Fibroblast of skin of back (primary cell): ENCODE measurements at regions not wholly inside any gene's neighbourhood (a gene's known extent, or its start where the extent isn't known, plus 50 kb on each side); places are given as distances from the start of the nearest gene placed in this dataset.
A peak's percentile ranks its signal among the peaks of the same experiment; 100 is the strongest.

Experiments used
- DNase-seq: peaks from one replicate; pipeline ENCODE4 v3.0.0-alpha.2; 2013

- DNase-seq = no peak
Measured at GRCh38 chrX:25213611-25214010, 197.8 kb upstream of the ARX start.

GRCh38 chrX:25207803-25208475 lies 192.2 kb upstream of the ARX start:
- no peak for DNase-seq

- peak; percentile 54 for DNase-seq
Measured at GRCh38 chrX:25206778-25207177, 191.0 kb upstream of the ARX start.

DNA sequence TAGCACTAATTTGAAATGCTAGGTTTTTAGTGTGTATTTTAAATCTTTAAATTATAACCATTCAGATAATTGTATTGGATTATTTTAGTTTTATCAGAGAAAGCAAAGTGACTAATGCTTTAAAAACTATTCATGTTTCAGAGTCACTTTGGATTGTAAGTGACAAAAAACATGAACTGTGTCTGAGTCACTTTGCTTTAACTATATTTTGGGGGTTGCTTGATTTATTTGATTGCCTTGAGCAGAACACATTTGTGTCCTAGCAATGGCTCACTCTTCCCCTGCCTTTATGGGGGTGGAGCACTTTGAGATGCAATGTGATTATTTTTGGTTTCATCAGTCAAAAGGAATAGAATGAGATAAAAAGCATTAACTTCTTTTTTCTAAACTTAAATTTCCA lies 188.4 kb upstream of the ARX start:
- peak; percentile 0 for DNase-seq

DNA sequence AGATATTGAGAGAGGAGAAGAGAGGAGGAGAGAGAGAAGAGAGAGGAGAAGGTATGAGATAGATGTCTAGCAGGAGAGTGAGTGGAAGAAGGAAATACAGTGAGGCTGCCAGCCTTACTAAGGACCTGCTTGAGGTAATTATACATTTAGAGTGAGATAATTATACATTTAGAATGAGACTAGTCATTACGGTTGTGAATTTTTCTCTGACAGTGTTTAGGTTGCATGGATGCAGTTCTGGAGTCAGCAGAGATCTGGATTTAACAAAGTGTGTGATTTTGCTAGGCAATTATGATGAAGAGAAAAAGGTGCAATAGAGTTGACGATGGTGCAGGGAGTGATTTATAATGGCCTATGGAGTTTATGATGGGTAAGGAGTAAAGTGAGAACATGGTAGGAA lies 187.1 kb upstream of the ARX start:
- no peak for DNase-seq

DNA sequence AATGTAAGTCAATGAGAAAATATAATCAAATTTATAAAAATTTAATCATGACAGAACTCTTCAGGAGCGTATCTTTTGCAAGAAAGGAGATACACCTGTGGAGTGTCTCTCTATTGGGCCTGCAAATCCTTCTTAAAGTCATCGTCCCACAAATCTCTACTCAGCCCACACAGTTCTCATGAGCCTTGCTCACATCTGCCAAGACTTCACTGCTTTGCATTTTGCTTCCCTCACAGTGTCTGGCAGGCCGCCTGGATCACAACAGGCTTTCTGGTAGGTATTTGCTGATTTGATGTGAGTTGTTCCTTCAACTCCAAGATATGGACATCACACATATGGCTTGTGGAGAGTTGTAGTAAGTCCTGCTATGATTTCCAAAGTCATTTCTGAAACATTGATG lies 183.1 kb upstream of the ARX start:
- no peak for DNase-seq

GRCh38 chrX:25198253-25198652 lies 182.5 kb upstream of the ARX start:
- DNase-seq = no peak

DNA sequence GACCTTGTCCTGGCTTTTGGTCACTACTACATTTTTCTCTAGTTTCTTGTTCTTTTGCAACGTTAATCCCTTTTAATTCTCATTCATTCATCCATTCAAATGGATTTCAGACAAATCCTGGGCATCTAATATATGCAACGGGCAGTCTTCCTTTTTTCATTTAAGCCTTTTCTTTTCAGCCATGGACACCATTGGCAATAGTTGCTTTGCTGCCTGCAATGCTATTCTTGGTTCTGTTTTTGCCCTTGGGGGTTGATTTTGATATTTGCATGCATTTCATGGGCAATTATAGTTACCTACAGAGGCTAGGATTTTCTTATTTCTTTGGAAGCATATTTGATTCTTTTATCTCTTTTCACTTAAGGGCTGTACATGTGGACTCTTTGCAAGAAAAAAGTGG lies 180.5 kb upstream of the ARX start:
- no peak for DNase-seq

GRCh38 chrX:25191403-25191802 lies 175.6 kb upstream of the ARX start:
- DNase-seq = no peak

DNA sequence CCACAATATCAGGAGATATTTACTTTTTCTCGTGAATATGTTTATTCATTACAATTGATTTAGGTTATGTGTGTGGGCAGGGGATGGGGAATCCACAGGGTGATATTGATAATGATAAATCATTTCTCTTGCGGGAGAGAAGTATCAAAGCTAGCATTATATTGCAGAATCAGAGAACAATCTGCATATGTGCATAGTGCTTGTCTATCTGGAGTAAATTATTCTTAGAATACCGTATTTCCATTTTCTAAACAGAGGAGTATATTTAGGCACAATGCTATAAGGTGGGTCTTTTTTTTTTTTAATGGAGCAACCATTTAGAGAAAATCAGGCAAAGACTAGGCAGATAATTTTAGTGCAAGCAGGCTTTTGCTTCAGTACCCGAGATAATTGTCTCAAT lies 166.0 kb upstream of the ARX start:
- DNase-seq = no peak

GRCh38 chrX:25180242-25180641 lies 164.5 kb upstream of the ARX start:
- DNase-seq = no peak

- no peak for DNase-seq
Measured at GRCh38 chrX:25178555-25178954, 162.8 kb upstream of the ARX start.

DNA sequence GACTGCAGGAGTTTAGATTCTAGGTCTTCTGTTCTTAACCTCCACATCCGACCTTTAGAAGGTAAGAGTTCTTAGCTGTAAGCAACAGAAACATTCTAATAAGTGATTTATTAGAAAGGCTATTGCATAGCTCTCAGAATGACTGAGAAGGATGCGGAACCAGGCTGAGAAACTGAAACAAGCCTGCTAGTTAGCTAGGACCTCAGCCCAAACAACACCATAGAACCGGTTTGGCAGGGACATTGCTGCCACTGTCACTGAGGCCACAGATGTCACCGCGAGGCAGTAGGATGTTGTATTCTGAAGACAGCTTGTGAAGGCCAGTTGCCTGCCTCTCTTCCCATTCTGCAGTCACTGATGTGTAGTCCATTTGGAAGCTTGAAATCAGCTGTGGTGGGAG lies 160.0 kb upstream of the ARX start:
- DNase-seq = no peak

DNA sequence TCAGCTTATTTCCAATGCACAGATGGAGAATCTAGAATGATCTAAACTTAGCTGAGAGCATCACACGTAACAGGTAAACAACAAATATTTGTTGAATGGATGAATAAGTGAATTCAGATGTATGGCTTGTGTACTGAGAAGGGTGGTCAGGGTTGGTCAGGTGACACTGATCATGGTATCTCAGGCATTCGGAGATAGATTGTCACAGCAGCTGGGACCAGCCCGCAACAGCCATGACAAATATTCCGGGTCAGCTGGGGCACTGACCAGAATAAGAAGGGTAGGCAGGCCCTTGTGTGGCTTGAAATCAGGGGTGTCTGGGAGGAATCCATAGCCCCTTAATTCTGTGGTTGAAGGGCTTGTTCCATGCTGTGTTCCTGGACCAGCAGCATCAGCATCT lies 159.4 kb upstream of the ARX start:
- DNase-seq = no peak

- no peak for DNase-seq
Measured at GRCh38 chrX:25166546-25166945, 150.8 kb upstream of the ARX start.

DNA sequence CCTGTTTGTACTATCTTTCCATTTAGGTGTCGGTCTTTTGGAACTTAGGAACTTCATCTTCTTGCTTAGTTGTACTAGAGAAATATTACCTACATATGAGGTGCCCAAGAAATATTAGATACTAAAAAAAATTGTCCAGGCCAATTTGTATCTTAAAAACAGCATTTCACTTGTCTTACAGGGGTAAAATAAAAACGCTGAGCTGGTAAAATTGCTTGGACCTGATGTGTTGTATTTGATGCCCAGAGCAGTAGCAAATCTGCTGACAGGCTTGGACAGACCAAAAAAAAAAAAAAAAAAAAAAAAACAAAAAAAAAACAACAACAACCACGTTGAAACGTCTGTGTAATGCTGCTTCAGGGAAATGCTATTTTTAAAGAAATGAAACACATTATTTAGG lies 150.4 kb upstream of the ARX start:
- no peak for DNase-seq

DNA sequence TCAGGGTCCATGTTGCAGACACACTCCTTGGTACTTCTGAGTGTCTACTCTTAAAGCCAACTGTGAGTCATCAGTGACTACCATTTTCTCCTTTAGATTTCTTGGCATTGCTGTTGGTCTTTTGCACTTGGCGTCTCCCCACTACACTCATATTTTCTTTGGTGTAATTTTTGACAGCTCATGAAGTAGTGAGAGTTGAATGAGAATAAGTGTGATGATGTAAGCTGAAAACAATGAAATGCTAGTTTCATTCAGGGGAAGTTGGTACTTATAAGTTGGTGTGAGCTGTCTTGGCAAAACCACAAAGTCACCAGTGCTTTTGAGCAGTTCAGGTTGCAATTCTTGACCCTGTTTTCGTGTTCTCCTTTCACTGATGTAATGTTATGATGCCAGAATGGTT lies 142.9 kb upstream of the ARX start:
- DNase-seq = peak; percentile 8

- DNase-seq = no peak
Measured at GRCh38 chrX:25156832-25157231, 141.1 kb upstream of the ARX start.

DNA sequence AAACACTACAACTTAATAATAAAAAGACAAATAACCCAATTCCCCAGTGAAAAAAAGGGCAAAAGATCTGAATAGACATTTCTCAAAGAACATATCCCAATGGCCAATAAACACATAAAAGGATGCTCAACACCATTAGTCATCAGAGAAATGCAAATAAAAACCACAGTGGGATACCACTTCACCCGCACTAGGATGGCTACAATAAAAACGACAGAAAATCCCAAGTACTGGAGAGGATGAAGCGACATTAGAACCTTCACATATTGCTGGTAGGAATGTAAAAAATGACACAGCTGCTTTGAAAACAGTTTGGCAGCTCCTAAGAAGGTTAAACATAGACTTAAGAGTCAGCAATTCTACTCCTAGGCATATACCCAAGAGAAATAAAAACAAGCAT lies 140.6 kb upstream of the ARX start:
- DNase-seq = peak; percentile 54

DNA sequence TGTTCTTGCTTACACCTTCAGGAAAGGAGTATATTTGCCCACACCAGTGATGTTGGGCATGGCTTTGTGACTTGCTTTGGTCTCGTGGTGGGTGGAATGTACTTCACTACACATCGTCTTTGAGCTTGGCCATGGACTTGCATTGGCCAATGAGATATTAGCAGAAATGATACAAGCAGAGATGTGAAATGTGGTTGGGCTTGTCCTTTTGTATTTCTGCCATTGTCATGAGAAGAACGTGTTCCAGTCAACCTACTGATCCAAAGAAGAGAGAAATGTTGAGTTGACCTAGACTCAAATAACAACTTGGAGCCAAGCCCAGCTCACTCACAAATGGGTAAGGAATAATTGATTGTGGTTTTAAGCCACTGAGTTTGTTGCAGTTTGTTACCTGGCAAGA lies 138.4 kb upstream of the ARX start:
- no peak for DNase-seq

DNA sequence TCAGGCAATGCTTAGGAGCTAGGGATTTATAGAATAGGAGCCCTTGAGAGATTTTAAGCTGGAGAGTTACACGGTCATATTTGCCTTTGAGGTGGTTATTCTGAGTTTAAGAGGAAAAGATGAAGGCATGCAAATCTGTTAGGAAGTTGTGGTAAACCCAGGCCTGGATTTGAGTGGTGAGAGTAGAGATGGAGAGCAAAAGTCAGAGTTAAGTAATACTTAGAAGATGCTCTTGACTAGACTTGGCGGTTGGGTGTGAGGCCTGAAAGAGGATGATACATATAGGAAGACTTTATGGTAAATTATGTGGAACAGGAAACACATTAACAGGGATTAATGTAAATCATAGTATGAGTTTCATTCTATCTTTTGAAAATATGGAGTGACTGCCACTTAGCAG lies 136.0 kb upstream of the ARX start:
- DNase-seq = no peak

GRCh38 chrX:25144043-25144940 lies 128.5 kb upstream of the ARX start:
- peak; percentile 32 for DNase-seq

DNA sequence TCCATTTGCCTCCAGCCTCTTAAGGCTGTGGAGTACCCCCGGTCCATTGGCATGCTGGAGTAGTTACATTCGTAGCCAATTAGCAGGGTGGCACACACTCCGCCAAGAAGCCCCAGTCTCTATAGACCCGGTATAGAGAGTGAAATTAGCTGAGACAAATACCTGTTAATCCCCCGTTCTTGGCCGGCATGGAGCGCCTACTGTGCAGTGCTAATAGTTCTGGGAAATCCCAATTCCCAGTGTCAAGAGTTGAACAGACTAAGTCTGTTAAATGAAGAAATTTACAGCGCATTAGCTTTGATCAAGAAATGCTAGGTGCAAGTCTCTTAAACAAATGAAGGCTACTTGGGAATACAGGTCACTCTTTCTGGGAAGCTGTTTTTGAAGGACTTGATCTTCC lies 127.8 kb upstream of the ARX start:
- DNase-seq = no peak

- no peak for DNase-seq
Measured at GRCh38 chrX:25141684-25142083, 125.9 kb upstream of the ARX start.
